ENCODE measurements at regions not wholly inside any gene's neighbourhood (a gene's known extent, or its start where the extent isn't known, plus 50 kb on each side); places are given as distances from the start of the nearest gene placed in this dataset.
"Not testable (repeated sequence)": the region's sequence is repeated elsewhere in the genome, so short reads cannot be mapped to it uniquely, and the experiment has no call there.

GRCh38 chr2:53497020-53497419 is 270.6 kb upstream of the CHAC2 start:
- Histone ChIP-seq H3K4me3 (no peak overlapping the region), H3K27ac (peak overlapping the region; percentile 50 to 87)
- DNase-seq (ENCODE audit: low spot score): no peak
- no peak for TF ChIP-seq CTCF (IDR thresholded peaks at IDR 0.05)

- no peak for TF ChIP-seq CTCF (IDR thresholded peaks at IDR 0.05)
These were observed 274.4 kb upstream of the CHAC2 start for GRCh38 chr2:53493210-53493609.

GRCh38 chr2:53490659-53491058 is 276.9 kb upstream of the CHAC2 start:
- no peak overlapping the region for H3K4me3 ChIP-seq
- DNase-seq (ENCODE audit: low spot score): no peak
- H3K27ac ChIP-seq: peak overlapping the region in 1 of 2 donors; percentile 40
- no peak for TF ChIP-seq CTCF (IDR thresholded peaks at IDR 0.05)

More at GRCh38 chr2:53493210-53493609, 274.4 kb upstream of the CHAC2 start:
- Histone ChIP-seq H3K4me3 (no peak overlapping the region), H3K27ac (no peak overlapping the region)
- DNase-seq (ENCODE audit: low spot score): no peak

- peak overlapping the region in 1 of 2 donors; percentile 28 for H3K27ac ChIP-seq
- DNase-seq (ENCODE audit: low spot score): not testable (repeated sequence)
These were observed 281.3 kb upstream of the CHAC2 start for GRCh38 chr2:53486185-53486899.

GRCh38 chr2:53485021-53485728 is 282.4 kb upstream of the CHAC2 start:
- no peak for TF ChIP-seq CTCF (IDR thresholded peaks at IDR 0.05)
- DNase-seq (ENCODE audit: low spot score): no peak
- Histone ChIP-seq H3K27ac (peak overlapping the region in 1 of 2 donors; percentile 20), H3K4me3 (no peak overlapping the region)

More at GRCh38 chr2:53486185-53486899, 281.3 kb upstream of the CHAC2 start:
- H3K4me3 ChIP-seq: not testable (repeated sequence)

- DNase-seq (ENCODE audit: low spot score): no peak
These were observed 283.1 kb upstream of the CHAC2 start for GRCh38 chr2:53484531-53484930.

GRCh38 chr2:53477517-53477916 is 290.1 kb upstream of the CHAC2 start:
- Histone ChIP-seq H3K4me3 (no peak overlapping the region), H3K27ac (no peak overlapping the region)
- no peak for TF ChIP-seq CTCF (IDR thresholded peaks at IDR 0.05)
- DNase-seq (ENCODE audit: low spot score): no peak

More at GRCh38 chr2:53484531-53484930, 283.1 kb upstream of the CHAC2 start:
- no peak for TF ChIP-seq CTCF (IDR thresholded peaks at IDR 0.05)
- no peak overlapping the region for H3K4me3 ChIP-seq
- no peak overlapping the region for H3K27ac ChIP-seq
